Esophagus muscularis mucosa (tissue), 4 donors: ENCODE measurements at regions not wholly inside any gene's neighbourhood (a gene's known extent, or its start where the extent isn't known, plus 50 kb on each side); places are given as distances from the start of the nearest gene placed in this dataset.

Experiments used
- EP300 ChIP-seq: sonication (generic); formaldehyde crosslinking; IDR thresholded peaks from one replicate; pipeline ENCODE4 v1.6.1; 2017; ENCODE audit warnings: antibody characterized with exemption
- POLR2A ChIP-seq: fragments of 450-650 bp; IDR thresholded peaks from one replicate; pipeline ENCODE4 v1.6.1; 2017; ENCODE audit warnings: antibody characterized with exemption, moderate library complexity, mild to moderate bottlenecking, low read depth
- POLR2AphosphoS5 ChIP-seq, 2 donors: sonication (generic); formaldehyde crosslinking; IDR thresholded peaks; one replicate each; pipeline ENCODE4 v1.6.1; 2017; ENCODE audit warnings: antibody characterized with exemption in 2 of 2
- TF ChIP-seq, protein P1 (sequence below), 3 experiments: fragments of 200-600 bp in 2 of 3; fragments of 450-650 bp in 1 of 3; sonication (generic) in 2 of 3; IDR thresholded peaks; one replicate each; pipeline ENCODE4 v1.5.1; 2017 to 2019; ENCODE audit warnings: antibody characterized with exemption in 3 of 3, mild to moderate bottlenecking in 2 of 3, moderate library complexity in 1 of 3

DNA sequence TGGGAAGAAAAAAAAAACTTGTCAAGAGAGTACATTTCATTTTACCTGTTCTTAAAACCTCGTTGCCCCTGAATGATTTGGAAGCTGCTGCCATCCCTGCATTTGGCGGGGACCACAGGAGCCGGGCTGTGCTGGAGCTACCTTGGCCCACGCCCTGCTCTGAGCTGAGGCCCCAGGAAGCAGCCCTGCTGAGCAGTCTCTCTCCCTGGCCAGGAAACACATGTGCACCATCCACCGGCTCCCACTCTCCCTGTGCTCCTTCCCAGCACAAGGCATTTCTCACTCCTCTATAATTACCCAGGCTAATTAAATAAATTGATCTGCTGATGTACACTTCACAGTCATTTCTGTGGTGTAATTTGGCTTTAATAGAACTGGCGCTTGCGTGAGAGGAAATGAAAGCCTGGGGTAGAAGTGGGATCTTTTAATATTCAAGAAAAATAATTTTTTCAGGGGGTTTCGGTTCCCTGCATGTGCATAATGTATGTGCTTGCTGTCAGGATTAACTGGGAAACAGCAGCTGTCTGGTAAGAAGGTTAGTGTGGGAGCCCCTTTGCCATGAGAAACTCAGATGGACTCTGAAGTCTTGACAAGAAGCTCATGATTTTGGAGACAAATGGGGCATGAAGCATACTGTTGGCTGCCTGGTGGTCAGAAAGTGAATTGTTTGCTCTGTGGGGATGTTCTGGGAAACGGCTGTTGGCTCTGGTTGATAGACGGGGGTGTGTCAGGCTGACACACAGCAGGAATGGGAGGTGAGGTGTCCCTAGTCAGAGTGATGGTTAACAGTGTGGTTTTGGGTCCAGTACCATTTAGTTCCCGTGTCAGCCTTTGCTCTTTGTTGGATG, 252.3 kb upstream of the EEF2KMT start:
- TF ChIP-seq POLR2A (no peak), POLR2AphosphoS5 (IDR thresholded peaks at IDR 0.05) (no peak), EP300 (no peak)
- TF ChIP-seq, protein P1, sequence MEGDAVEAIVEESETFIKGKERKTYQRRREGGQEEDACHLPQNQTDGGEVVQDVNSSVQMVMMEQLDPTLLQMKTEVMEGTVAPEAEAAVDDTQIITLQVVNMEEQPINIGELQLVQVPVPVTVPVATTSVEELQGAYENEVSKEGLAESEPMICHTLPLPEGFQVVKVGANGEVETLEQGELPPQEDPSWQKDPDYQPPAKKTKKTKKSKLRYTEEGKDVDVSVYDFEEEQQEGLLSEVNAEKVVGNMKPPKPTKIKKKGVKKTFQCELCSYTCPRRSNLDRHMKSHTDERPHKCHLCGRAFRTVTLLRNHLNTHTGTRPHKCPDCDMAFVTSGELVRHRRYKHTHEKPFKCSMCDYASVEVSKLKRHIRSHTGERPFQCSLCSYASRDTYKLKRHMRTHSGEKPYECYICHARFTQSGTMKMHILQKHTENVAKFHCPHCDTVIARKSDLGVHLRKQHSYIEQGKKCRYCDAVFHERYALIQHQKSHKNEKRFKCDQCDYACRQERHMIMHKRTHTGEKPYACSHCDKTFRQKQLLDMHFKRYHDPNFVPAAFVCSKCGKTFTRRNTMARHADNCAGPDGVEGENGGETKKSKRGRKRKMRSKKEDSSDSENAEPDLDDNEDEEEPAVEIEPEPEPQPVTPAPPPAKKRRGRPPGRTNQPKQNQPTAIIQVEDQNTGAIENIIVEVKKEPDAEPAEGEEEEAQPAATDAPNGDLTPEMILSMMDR (IDR thresholded peaks at IDR 0.05): no peak
